ENCODE measurements at regions not wholly inside any gene's neighbourhood (a gene's known extent, or its start where the extent isn't known, plus 50 kb on each side); places are given as distances from the start of the nearest gene placed in this dataset.

GRCh38 chr11:15769203-15769602, 587.1 kb downstream of the SOX6 start:
- TF ChIP-seq CTCF (IDR thresholded peaks at IDR 0.05; ENCODE audit: insufficient read depth, low read depth, low read length, missing control alignments) = no peak
- peak; percentile 58 for DNase-seq (ENCODE audit: low read depth)
- no peak overlapping the region for H3K4me3 ChIP-seq (ENCODE audit: low read length)

- peak; percentile 38 for DNase-seq (ENCODE audit: low read depth)
- H3K4me3 ChIP-seq (ENCODE audit: low read length) = no peak overlapping the region
Measured at GRCh38 chr11:15770798-15771414, 585.4 kb downstream of the SOX6 start.

GRCh38 chr11:15772547-15772946, 583.8 kb downstream of the SOX6 start:
- no peak for TF ChIP-seq CTCF (IDR thresholded peaks at IDR 0.05; ENCODE audit: insufficient read depth, low read depth, low read length, missing control alignments)
- H3K4me3 ChIP-seq (ENCODE audit: low read length) = no peak overlapping the region
- no peak for DNase-seq (ENCODE audit: low read depth)

More at GRCh38 chr11:15770798-15771414, 585.4 kb downstream of the SOX6 start:
- TF ChIP-seq CTCF (IDR thresholded peaks at IDR 0.05; ENCODE audit: insufficient read depth, low read depth, low read length, missing control alignments) = peak; percentile 60

GRCh38 chr11:15772981-15773380, 583.4 kb downstream of the SOX6 start:
- no peak overlapping the region for H3K4me3 ChIP-seq (ENCODE audit: low read length)
- no peak for TF ChIP-seq CTCF (IDR thresholded peaks at IDR 0.05; ENCODE audit: insufficient read depth, low read depth, low read length, missing control alignments)
- no peak for DNase-seq (ENCODE audit: low read depth)

GRCh38 chr11:15773476-15774387, 582.6 kb downstream of the SOX6 start:
- no peak overlapping the region for H3K4me3 ChIP-seq (ENCODE audit: low read length)
- DNase-seq (ENCODE audit: low read depth) = no peak
- TF ChIP-seq CTCF (IDR thresholded peaks at IDR 0.05; ENCODE audit: insufficient read depth, low read depth, low read length, missing control alignments) = no peak

GRCh38 chr11:15774388-15774939, 581.9 kb downstream of the SOX6 start:
- no peak overlapping the region for H3K4me3 ChIP-seq (ENCODE audit: low read length)
- TF ChIP-seq CTCF (IDR thresholded peaks at IDR 0.05; ENCODE audit: insufficient read depth, low read depth, low read length, missing control alignments) = no peak
- no peak for DNase-seq (ENCODE audit: low read depth)

Measured in epithelial cell of esophagus (primary cell).